ENCODE measurements at regions not wholly inside any gene's neighbourhood (a gene's known extent, or its start where the extent isn't known, plus 50 kb on each side); places are given as distances from the start of the nearest gene placed in this dataset.

DNA sequence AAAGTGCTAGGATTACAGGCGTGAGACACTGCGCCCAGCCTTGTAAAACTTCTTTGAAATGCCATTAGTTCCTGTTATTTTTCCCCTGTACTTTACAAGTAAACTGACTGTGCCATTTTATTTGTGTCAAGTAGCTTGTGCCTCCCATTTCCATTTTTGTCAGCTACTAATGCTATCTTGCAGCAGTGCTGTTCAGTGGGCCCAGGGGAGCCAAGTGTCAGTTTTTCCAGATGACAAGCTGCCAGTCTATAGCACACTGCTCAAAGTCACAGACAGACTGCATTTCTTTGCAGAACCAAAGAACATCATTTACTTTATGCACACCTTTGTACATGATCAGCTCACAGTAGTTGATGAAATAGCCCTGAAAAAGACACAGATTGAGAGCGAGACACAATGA, 901.3 kb upstream of the CDH2 start:
- no peaks in the 10 kb centered on the region for H4K20me1 ChIP-seq
- no peak for TF ChIP-seq Cebpa-rat (IDR thresholded peaks at IDR 0.05)
- no peak overlapping the region for H3K27ac ChIP-seq
- peak overlapping the region; percentile 20; the same call in 1 of the 2 replicates for H3K4me2 ChIP-seq
- H3K4me1 ChIP-seq = peaks cover 9% of the 10 kb centered on the region; the same call in 1 of the 2 replicates
- no peak overlapping the region for H3K9ac ChIP-seq
- no peaks in the 10 kb centered on the region for H3K27me3 ChIP-seq
- H3K36me3 ChIP-seq = no peaks in the 10 kb centered on the region
- no peaks in the 10 kb centered on the region for H3K9me3 ChIP-seq
- H3K4me3 ChIP-seq = no peak overlapping the region

DNA sequence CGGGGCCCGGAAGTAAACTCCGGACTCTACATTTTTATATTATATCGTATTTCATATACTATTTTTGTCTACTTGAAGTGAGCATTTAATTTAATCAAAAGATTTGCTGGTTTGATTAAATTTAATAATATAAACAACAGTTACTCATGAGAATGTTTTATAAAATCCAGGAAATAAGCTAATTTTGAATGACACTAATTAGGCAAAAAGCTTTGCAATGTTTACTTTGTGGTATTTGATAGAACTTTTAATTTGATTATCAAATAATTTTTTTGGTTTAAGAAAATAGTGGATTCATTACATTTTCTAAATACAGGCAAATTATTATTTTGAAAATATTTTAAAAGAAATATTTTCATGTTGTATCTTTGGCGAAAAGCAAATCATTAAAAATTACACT, 900.4 kb upstream of the CDH2 start:
- Histone ChIP-seq H3K4me3 (no peak overlapping the region), H3K9me3 (no peaks in the 10 kb centered on the region), H4K20me1 (no peaks in the 10 kb centered on the region), H3K4me2 (no peak overlapping the region), H3K36me3 (no peaks in the 10 kb centered on the region), H3K9ac (no peak overlapping the region), H3K27me3 (no peaks in the 10 kb centered on the region), H3K27ac (no peak overlapping the region), H3K4me1 (peaks cover 9% of the 10 kb centered on the region; the same call in 1 of the 2 replicates)
- TF ChIP-seq Cebpa-rat (IDR thresholded peaks at IDR 0.05) = no peak

DNA sequence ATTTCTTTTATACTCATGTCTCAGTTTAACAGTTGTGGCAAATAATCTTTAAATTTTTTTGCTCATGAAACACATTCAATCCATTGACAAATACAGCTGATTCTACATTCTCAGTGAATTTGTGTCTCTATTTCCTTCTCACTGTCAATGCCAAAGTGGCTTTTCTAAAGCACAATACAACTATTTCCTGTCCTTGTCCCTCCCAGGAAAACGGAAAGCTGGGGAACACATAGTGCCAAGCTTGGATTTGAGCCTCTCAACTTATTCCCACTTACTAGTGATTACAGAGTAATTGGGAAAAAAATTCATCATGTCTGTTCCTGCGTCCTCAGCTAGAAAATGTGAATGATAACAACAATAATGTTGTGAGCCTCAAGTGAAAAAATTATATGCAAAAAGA, 899.7 kb upstream of the CDH2 start:
- no peak overlapping the region for H3K4me2 ChIP-seq
- no peak for TF ChIP-seq Cebpa-rat (IDR thresholded peaks at IDR 0.05)
- no peaks in the 10 kb centered on the region for H4K20me1 ChIP-seq
- H3K4me1 ChIP-seq = peaks cover 9% of the 10 kb centered on the region; the same call in 1 of the 2 replicates
- H3K9ac ChIP-seq = no peak overlapping the region
- H3K36me3 ChIP-seq = no peaks in the 10 kb centered on the region
- no peaks in the 10 kb centered on the region for H3K9me3 ChIP-seq
- H3K4me3 ChIP-seq = no peak overlapping the region
- no peaks in the 10 kb centered on the region for H3K27me3 ChIP-seq
- H3K27ac ChIP-seq = no peak overlapping the region

DNA sequence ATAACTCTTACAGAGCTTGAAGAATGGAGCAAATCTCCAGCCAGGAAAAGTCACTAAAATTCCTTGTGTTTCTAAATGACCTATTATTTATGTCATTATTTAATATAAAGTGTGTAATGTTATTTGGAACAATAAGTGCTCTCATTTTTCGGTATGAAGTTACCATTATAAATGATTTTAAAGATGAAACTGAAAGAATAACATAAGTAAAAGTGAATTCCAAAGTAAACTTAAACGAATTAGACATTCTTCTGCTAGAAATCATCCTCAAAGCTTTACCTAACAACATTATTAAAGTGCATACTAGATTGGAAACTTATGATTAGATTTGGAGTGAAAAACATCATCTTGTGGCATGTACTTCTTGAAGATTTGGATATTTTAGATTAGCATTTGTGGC, 897.2 kb upstream of the CDH2 start:
- H3K4me3 ChIP-seq = no peak overlapping the region
- H3K9ac ChIP-seq = no peak overlapping the region
- H3K4me1 ChIP-seq = peaks cover 9% of the 10 kb centered on the region; the same call in 1 of the 2 replicates
- H4K20me1 ChIP-seq = no peaks in the 10 kb centered on the region
- no peaks in the 10 kb centered on the region for H3K36me3 ChIP-seq
- no peak for TF ChIP-seq Cebpa-rat (IDR thresholded peaks at IDR 0.05)
- no peaks in the 10 kb centered on the region for H3K9me3 ChIP-seq
- H3K27ac ChIP-seq = no peak overlapping the region
- H3K4me2 ChIP-seq = no peak overlapping the region
- no peaks in the 10 kb centered on the region for H3K27me3 ChIP-seq

DNA sequence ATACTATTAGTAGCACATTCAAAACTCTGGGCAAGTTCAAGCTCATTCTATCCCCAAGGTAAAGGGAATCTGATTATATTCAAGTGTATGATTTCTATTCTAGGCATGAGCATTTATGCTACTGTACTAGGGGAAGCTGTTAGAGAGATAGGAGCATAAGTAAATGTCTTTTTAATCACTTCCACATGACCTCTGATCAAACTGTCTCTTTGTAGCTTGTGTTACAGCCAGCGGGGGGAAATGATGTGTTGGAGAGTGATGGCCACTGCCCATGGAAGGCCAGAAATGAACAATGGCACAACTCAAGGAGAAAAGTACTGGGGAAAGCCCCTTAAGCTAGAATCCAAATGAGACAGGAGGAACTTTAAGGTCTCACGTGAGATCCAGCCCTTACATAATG, 894.9 kb upstream of the CDH2 start:
- no peaks in the 10 kb centered on the region for H3K4me1 ChIP-seq
- H3K27ac ChIP-seq = no peak overlapping the region
- H3K9ac ChIP-seq = no peak overlapping the region
- no peaks in the 10 kb centered on the region for H3K36me3 ChIP-seq
- no peaks in the 10 kb centered on the region for H4K20me1 ChIP-seq
- no peak for TF ChIP-seq Cebpa-rat (IDR thresholded peaks at IDR 0.05)
- H3K4me2 ChIP-seq = no peak overlapping the region
- H3K4me3 ChIP-seq = no peak overlapping the region
- no peaks in the 10 kb centered on the region for H3K27me3 ChIP-seq
- no peaks in the 10 kb centered on the region for H3K9me3 ChIP-seq

DNA sequence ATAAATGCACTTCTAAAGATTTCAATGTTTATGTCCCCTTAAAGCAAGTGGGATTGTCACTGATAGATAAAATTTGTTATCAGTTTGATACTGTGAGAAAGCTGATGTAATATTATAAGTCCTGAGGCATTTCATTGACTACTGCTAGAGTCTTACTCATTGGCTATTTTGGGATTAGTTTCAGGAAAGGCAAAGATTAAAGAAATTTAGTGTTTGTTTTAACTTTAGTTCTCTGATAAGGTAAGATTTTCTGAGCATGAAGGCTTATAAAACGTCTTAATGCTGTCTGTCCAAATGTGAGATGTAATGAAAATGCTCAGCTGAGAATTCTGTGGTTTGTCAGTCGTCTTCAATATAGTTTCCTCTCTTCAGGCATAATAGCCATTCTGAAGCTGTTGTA, 886.4 kb upstream of the CDH2 start:
- no peak overlapping the region for H3K9ac ChIP-seq
- H3K4me2 ChIP-seq = no peak overlapping the region
- no peak for TF ChIP-seq Cebpa-rat (IDR thresholded peaks at IDR 0.05)
- H3K4me3 ChIP-seq = no peak overlapping the region
- H3K36me3 ChIP-seq = no peaks in the 10 kb centered on the region
- no peaks in the 10 kb centered on the region for H4K20me1 ChIP-seq
- no peaks in the 10 kb centered on the region for H3K9me3 ChIP-seq
- no peaks in the 10 kb centered on the region for H3K27me3 ChIP-seq
- H3K27ac ChIP-seq = no peak overlapping the region
- no peaks in the 10 kb centered on the region for H3K4me1 ChIP-seq

DNA sequence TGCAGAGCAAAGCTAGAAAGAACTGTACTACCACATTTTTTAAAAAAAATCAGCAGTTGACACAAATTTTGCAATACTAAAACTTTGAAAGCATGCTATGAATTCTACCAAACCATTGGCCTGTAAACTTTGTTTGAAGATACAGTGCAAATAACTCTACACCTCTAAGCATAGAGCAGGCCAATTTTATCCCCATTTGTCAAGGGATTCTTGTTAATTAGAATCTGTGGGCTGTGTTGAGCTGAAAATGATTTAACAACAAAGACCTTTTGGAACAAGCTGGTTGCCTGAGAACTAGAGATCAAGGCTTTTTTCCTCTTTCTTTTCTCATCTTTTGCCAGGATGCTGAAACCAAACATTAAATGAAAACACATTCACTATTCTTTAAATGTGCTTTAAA, 886.0 kb upstream of the CDH2 start:
- TF ChIP-seq Cebpa-rat (IDR thresholded peaks at IDR 0.05) = no peak
- no peaks in the 10 kb centered on the region for H3K36me3 ChIP-seq
- H3K4me2 ChIP-seq = no peak overlapping the region
- no peaks in the 10 kb centered on the region for H4K20me1 ChIP-seq
- H3K9me3 ChIP-seq = no peaks in the 10 kb centered on the region
- no peak overlapping the region for H3K4me3 ChIP-seq
- no peak overlapping the region for H3K27ac ChIP-seq
- H3K4me1 ChIP-seq = no peaks in the 10 kb centered on the region
- H3K9ac ChIP-seq = no peak overlapping the region
- no peaks in the 10 kb centered on the region for H3K27me3 ChIP-seq

DNA sequence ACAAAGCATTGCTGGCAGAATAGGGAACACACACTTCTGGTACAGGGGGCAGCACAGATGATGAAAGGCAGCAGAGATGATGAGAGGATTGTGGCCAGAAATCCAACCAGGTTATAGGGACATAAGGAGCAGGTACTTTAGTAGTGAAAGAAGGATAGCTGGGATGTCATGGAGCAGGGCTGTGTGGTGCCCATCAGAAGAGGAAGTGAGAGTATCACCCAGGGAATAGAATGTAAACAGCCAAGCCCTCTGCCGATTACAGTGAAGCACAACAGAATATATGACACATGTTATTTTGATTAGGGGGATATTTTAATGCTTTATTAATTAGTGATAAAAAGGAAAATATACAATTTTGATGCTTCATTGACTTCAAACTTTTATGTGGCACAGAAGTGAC, 883.4 kb upstream of the CDH2 start:
- Histone ChIP-seq H3K4me1 (no peaks in the 10 kb centered on the region), H3K4me3 (no peak overlapping the region), H3K27ac (no peak overlapping the region), H4K20me1 (no peaks in the 10 kb centered on the region), H3K36me3 (no peaks in the 10 kb centered on the region), H3K9me3 (no peaks in the 10 kb centered on the region), H3K27me3 (no peaks in the 10 kb centered on the region), H3K4me2 (no peak overlapping the region), H3K9ac (no peak overlapping the region)
- no peak for TF ChIP-seq Cebpa-rat (IDR thresholded peaks at IDR 0.05)

DNA sequence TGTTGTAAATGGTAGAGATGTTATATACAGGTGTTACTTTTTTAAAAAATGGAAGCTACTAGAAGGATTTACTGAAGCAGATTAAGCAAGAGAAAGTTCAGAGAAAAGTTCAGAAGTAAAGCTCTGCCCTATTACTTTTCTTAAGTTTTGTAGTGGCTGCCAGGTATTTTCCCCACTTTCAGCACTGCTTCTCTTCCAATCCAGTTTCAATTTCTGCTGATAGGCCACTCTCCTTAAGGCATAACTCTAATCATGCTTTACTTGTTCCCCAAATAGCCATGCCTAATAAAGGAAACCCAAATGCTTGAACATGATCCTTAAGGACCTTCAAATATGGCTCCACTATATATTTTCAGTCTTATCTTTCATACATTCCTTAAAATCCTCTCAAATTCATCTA, 880.8 kb upstream of the CDH2 start:
- no peak overlapping the region for H3K4me2 ChIP-seq
- no peak overlapping the region for H3K9ac ChIP-seq
- H3K27ac ChIP-seq = no peak overlapping the region
- H4K20me1 ChIP-seq = no peaks in the 10 kb centered on the region
- no peak for TF ChIP-seq Cebpa-rat (IDR thresholded peaks at IDR 0.05)
- H3K36me3 ChIP-seq = no peaks in the 10 kb centered on the region
- no peaks in the 10 kb centered on the region for H3K27me3 ChIP-seq
- no peaks in the 10 kb centered on the region for H3K4me1 ChIP-seq
- H3K9me3 ChIP-seq = no peaks in the 10 kb centered on the region
- no peak overlapping the region for H3K4me3 ChIP-seq

DNA sequence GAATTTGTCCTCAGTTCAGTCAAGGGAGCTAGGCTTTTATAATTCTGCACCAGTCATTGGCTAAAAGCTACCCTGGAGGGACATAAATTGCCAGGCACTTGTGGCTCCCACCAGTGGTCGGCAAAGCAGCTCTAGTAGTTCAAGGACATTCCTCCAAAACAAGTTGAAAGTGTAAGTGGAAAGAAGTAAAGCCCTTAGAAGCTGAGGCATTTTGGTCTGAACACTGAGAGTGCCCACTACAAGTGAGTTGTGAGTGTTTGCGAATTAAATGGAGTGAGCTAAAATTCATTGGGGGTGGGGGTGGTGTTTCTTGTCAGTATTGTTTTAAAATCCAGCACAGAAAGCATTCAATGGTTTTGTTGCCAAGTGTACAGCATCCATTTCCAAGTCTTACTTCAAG, 879.9 kb upstream of the CDH2 start:
- H4K20me1 ChIP-seq = no peaks in the 10 kb centered on the region
- no peaks in the 10 kb centered on the region for H3K9me3 ChIP-seq
- H3K36me3 ChIP-seq = no peaks in the 10 kb centered on the region
- no peak overlapping the region for H3K27ac ChIP-seq
- TF ChIP-seq Cebpa-rat (IDR thresholded peaks at IDR 0.05) = no peak
- H3K27me3 ChIP-seq = no peaks in the 10 kb centered on the region
- H3K4me3 ChIP-seq = no peak overlapping the region
- H3K4me1 ChIP-seq = no peaks in the 10 kb centered on the region
- H3K9ac ChIP-seq = no peak overlapping the region
- H3K4me2 ChIP-seq = no peak overlapping the region

DNA sequence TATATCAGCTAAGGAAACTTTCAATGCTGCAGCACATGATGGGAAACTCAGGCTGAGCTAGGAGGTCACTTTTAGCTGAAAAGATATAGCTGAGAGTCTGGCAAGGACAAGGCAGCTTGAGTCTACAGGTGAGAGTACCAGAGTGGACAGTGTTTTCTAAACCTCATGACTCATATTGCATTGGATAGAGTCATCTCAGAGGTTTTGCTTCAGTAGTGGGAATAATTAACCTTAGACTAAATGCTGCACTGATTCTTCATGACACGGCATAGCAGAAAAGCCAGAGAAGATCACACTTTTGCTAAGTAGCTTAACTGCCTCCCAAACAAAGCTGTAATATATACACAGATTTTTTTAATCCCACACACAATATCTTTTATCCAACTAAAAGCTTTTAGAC, 865.0 kb upstream of the CDH2 start:
- Histone ChIP-seq H3K27me3 (no peaks in the 10 kb centered on the region), H3K9me3 (no peaks in the 10 kb centered on the region), H3K36me3 (no peaks in the 10 kb centered on the region), H3K4me2 (no peak overlapping the region), H4K20me1 (no peaks in the 10 kb centered on the region), H3K4me3 (no peak overlapping the region), H3K9ac (no peak overlapping the region), H3K4me1 (no peaks in the 10 kb centered on the region), H3K27ac (no peak overlapping the region)
- TF ChIP-seq Cebpa-rat (IDR thresholded peaks at IDR 0.05) = no peak
